PC-9 (cell line): ENCODE measurements at regions not wholly inside any gene's neighbourhood (a gene's known extent, or its start where the extent isn't known, plus 50 kb on each side); places are given as distances from the start of the nearest gene placed in this dataset.

Experiments used
- BruUV-seq: library from RNA; stranded (reverse); fragments of 400-500 nt; replicated peaks from 2 replicates; lab custom pipeline; 2021; lab: Mats Ljungman, UMichigan
- CTCF ChIA-PET: fragments of 300-600 bp; sonication (Branson Sonifier 250); formaldehyde crosslinking; loops from one replicate; lab custom pipeline; 2022; ENCODE audit warnings: antibody characterized with exemption; lab: Charles Lee
- POLR2A ChIA-PET: fragments of 300-600 bp; sonication (Branson Sonifier 250); formaldehyde crosslinking; loops from one replicate; lab custom pipeline; 2022; ENCODE audit warnings: antibody characterized with exemption; ENCODE audit not compliant: unreplicated experiment; lab: Charles Lee
- DNase-seq, 2 experiments: peaks; one replicate each; pipeline versions ENCODE4 v3.0.0 to v3.0.0-alpha.2; 2015 to 2022; ENCODE audit warnings: mixed read lengths in 1 of 2
- H2AFZ ChIP-seq: fragments of 200-600 bp; sonication (generic); 2 replicates; pipeline ENCODE4 v1.8.1; 2017; ENCODE audit warnings: antibody characterized with exemption
- H3F3A ChIP-seq: fragments of 200-600 bp; sonication (generic); 2 replicates; pipeline ENCODE4 v1.8.1; 2017; ENCODE audit warnings: antibody characterized with exemption, mild to moderate bottlenecking, low read depth; ENCODE audit not compliant: insufficient read depth
- H3K27ac ChIP-seq: fragments of 200-600 bp; sonication (generic); 2 replicates; pipeline ENCODE4 v1.6.1; 2016; ENCODE audit warnings: mixed run types
- H3K27me3 ChIP-seq: fragments of 200-600 bp; sonication (generic); 2 replicates; pipeline ENCODE4 v1.6.1; 2016; ENCODE audit warnings: low read depth, mixed run types; ENCODE audit not compliant: insufficient read depth
- H3K36me3 ChIP-seq: fragments of 200-600 bp; sonication (generic); 2 replicates; pipeline ENCODE4 v1.6.1; 2016; ENCODE audit warnings: low read depth, mixed run types
- H3K4me1 ChIP-seq: fragments of 200-600 bp; sonication (generic); replicated peaks from 2 replicates; pipeline ENCODE4 v1.6.1; 2016; ENCODE audit warnings: mixed run types; ENCODE audit not compliant: insufficient read depth
- H3K4me2 ChIP-seq: fragments of 200-600 bp; sonication (generic); 2 replicates; pipeline ENCODE4 v1.6.1; 2017; ENCODE audit warnings: mixed run types
- H3K4me3 ChIP-seq: fragments of 200-600 bp; sonication (generic); 2 replicates; pipeline ENCODE4 v1.6.1; 2016; ENCODE audit warnings: mixed run types
- H3K79me2 ChIP-seq: fragments of 200-600 bp; sonication (generic); 2 replicates; pipeline ENCODE4 v1.6.1; 2017; ENCODE audit warnings: low read depth, mixed run types
- H3K9me2 ChIP-seq: fragments of 200-600 bp; sonication (generic); 2 replicates; pipeline ENCODE4 v1.8.1; 2017; ENCODE audit warnings: mild to moderate bottlenecking; ENCODE audit not compliant: insufficient read depth
- H3K9me3 ChIP-seq: fragments of 200-600 bp; sonication (generic); 2 replicates; pipeline ENCODE4 v1.8.1; 2016; ENCODE audit warnings: low read depth; ENCODE audit not compliant: insufficient read depth
- H4K20me1 ChIP-seq: fragments of 200-600 bp; sonication (generic); 2 replicates; pipeline ENCODE4 v1.8.1; 2017; ENCODE audit not compliant: insufficient read depth
- CTCF ChIP-seq: fragments of 200-600 bp; sonication (generic); conservative IDR thresholded peaks from 2 replicates; pipeline ENCODE4 v1.6.1; 2017; ENCODE audit warnings: mixed run types, antibody characterized with exemption, mild to moderate bottlenecking, moderate library complexity
- EZH2 ChIP-seq: fragments of 200-600 bp; sonication (generic); IDR thresholded peaks from 2 replicates; pipeline ENCODE4 v1.8.0; 2017; ENCODE audit warnings: antibody characterized with exemption, low read depth
- intact Hi-C: fragments of 100-400 bp; cut with micrococcal nuclease; formaldehyde crosslinking; loops from one replicate; pipeline ENCODE4 v1.10.0; 2022; ENCODE audit not compliant: unreplicated experiment

- no peaks in the 10 kb centered on the region for H3K9me2 ChIP-seq
- no TSS peak for BruUV-seq
Observed at GRCh38 chr5:89850513-89850865, 559.1 kb downstream of the CETN3 start.

GRCh38 chr5:89849830-89850512 is 559.6 kb downstream of the CETN3 start:
- no peak for TF ChIP-seq CTCF
- no peak for TF ChIP-seq EZH2
- no TSS peak for BruUV-seq
- Histone ChIP-seq H3K4me1 (no peaks in the 10 kb centered on the region), H3K9me2 (no peaks in the 10 kb centered on the region), H3F3A (no peaks in the 10 kb centered on the region), H3K27ac (no peak overlapping the region), H3K4me2 (no peak overlapping the region), H3K4me3 (no peak overlapping the region), H3K36me3 (no peaks in the 10 kb centered on the region), H3K9me3 (0 out of 2 replicates have a peak, but pooled peaks cover 5% of the 10 kb centered on the region), H3K79me2 (no peaks in the 10 kb centered on the region), H4K20me1 (no peaks in the 10 kb centered on the region), H2AFZ (no peak overlapping the region), H3K27me3 (no peaks in the 10 kb centered on the region)
- ChIA-PET CTCF (interaction anchor here (0.6 kb wide), 1 partner anchor 33 kb away, joined by 4 read pairs; no protein-coding TSS in a partner anchor), POLR2A (no interaction called here)
- DNase-seq, result no peak
- intact Hi-C loops, result no loop called here

More at GRCh38 chr5:89850513-89850865, 559.1 kb downstream of the CETN3 start:
- Histone ChIP-seq H3K4me1 (no peaks in the 10 kb centered on the region), H3K79me2 (no peaks in the 10 kb centered on the region), H2AFZ (no peak overlapping the region), H3K27ac (no peak overlapping the region), H3K27me3 (no peaks in the 10 kb centered on the region), H3K36me3 (no peaks in the 10 kb centered on the region), H3K4me2 (no peak overlapping the region), H3K4me3 (no peak overlapping the region), H3F3A (no peaks in the 10 kb centered on the region), H3K9me3 (0 out of 2 replicates have a peak, but pooled peaks cover 5% of the 10 kb centered on the region), H4K20me1 (no peaks in the 10 kb centered on the region)
- DNase-seq, result no peak
- TF ChIP-seq EZH2 (no peak), CTCF (no peak)
- ChIA-PET POLR2A (no interaction called here), CTCF (interaction anchor here (0.6 kb wide), 1 partner anchor 33 kb away, joined by 4 read pairs; no protein-coding TSS in a partner anchor)
- intact Hi-C loops, result no loop called here

- Histone ChIP-seq H3F3A (no peaks in the 10 kb centered on the region), H3K9me3 (0 out of 2 replicates have a peak, but pooled peaks cover 5% of the 10 kb centered on the region), H3K36me3 (no peaks in the 10 kb centered on the region), H3K4me1 (no peaks in the 10 kb centered on the region), H3K27me3 (no peaks in the 10 kb centered on the region), H4K20me1 (no peaks in the 10 kb centered on the region), H3K4me3 (no peak overlapping the region), H3K9me2 (no peaks in the 10 kb centered on the region), H2AFZ (no peak overlapping the region), H3K27ac (no peak overlapping the region), H3K4me2 (no peak overlapping the region), H3K79me2 (no peaks in the 10 kb centered on the region)
- DNase-seq, result no peak
- intact Hi-C loops, result no loop called here
- ChIA-PET POLR2A (no interaction called here), CTCF (no interaction called here)
- no peak for TF ChIP-seq EZH2
- TF ChIP-seq CTCF, result no peak
- no TSS peak for BruUV-seq
Observed at GRCh38 chr5:89847743-89848142, 561.8 kb downstream of the CETN3 start.
